ENCODE measurements at regions not wholly inside any gene's neighbourhood (a gene's known extent, or its start where the extent isn't known, plus 50 kb on each side); places are given as distances from the start of the nearest gene placed in this dataset.
A peak's percentile ranks its signal among the peaks of the same experiment; 100 is the strongest.
"Not testable (repeated sequence)": the region's sequence is repeated elsewhere in the genome, so short reads cannot be mapped to it uniquely, and the experiment has no call there.

- DNase-seq, result no peak
These were observed 354.6 kb downstream of the SFMBT2 start for GRCh38 chr10:7056216-7056615.

GRCh38 chr10:7054915-7055314, 355.9 kb downstream of the SFMBT2 start:
- no peak for DNase-seq

- no peak for DNase-seq
These were observed 357.6 kb downstream of the SFMBT2 start for GRCh38 chr10:7053195-7053594.

GRCh38 chr10:7050024-7050423, 360.8 kb downstream of the SFMBT2 start:
- DNase-seq, result not testable (repeated sequence)

- no peak for DNase-seq
These were observed 362.8 kb downstream of the SFMBT2 start for GRCh38 chr10:7048061-7048460.

GRCh38 chr10:7046615-7047014, 364.2 kb downstream of the SFMBT2 start:
- peak; percentile 23 for DNase-seq

GRCh38 chr10:7045891-7046599, 364.8 kb downstream of the SFMBT2 start:
- peak; percentile 64 for DNase-seq

GRCh38 chr10:7043055-7043653, 367.7 kb downstream of the SFMBT2 start:
- DNase-seq, result no peak

- DNase-seq, result no peak
These were observed 368.3 kb downstream of the SFMBT2 start for GRCh38 chr10:7042419-7043054.

GRCh38 chr10:7042000-7042399, 368.8 kb downstream of the SFMBT2 start:
- DNase-seq, result no peak

GRCh38 chr10:7040681-7041080, 370.2 kb downstream of the SFMBT2 start:
- no peak for DNase-seq

GRCh38 chr10:7039859-7040258, 371.0 kb downstream of the SFMBT2 start:
- DNase-seq, result no peak

GRCh38 chr10:7038416-7038815, 372.4 kb downstream of the SFMBT2 start:
- DNase-seq, result no peak

GRCh38 chr10:7037434-7037833, 373.4 kb downstream of the SFMBT2 start:
- not testable (repeated sequence) for DNase-seq

GRCh38 chr10:7036951-7037350, 373.9 kb downstream of the SFMBT2 start:
- no peak for DNase-seq

- peak; percentile 35 for DNase-seq
These were observed 375.6 kb downstream of the SFMBT2 start for GRCh38 chr10:7035126-7035761.

- DNase-seq, result no peak
These were observed 377.8 kb downstream of the SFMBT2 start for GRCh38 chr10:7033031-7033430.

GRCh38 chr10:7030134-7030855, 380.5 kb downstream of the SFMBT2 start:
- DNase-seq, result peak; percentile 50

GRCh38 chr10:7029672-7030071, 381.2 kb downstream of the SFMBT2 start:
- no peak for DNase-seq

GRCh38 chr10:7028809-7029166, 382.0 kb downstream of the SFMBT2 start:
- DNase-seq, result no peak

GRCh38 chr10:7027913-7028808, 382.7 kb downstream of the SFMBT2 start:
- DNase-seq, result peak; percentile 61

Data from CD4-positive, alpha-beta T cell treated with Interleukin-4 for 4 hours (primary cell).